ENCODE measurements at regions not wholly inside any gene's neighbourhood (a gene's known extent, or its start where the extent isn't known, plus 50 kb on each side); places are given as distances from the start of the nearest gene placed in this dataset.
A peak's percentile ranks its signal among the peaks of the same experiment; 100 is the strongest.
"Not testable (repeated sequence)": the region's sequence is repeated elsewhere in the genome, so short reads cannot be mapped to it uniquely, and the experiment has no call there.

- H3K4me2 ChIP-seq = no peak overlapping the region
- H3K4me3 ChIP-seq = no peak overlapping the region
- H3K4me1 ChIP-seq = no peaks in the 10 kb centered on the region
- TF ChIP-seq Cebpa-rat (IDR thresholded peaks at IDR 0.05) = peak; percentile 52; the same call in 1 of the 2 replicates
- no peaks in the 10 kb centered on the region for H3K9me3 ChIP-seq
- H3K9ac ChIP-seq = no peak overlapping the region
- H3K36me3 ChIP-seq = no peaks in the 10 kb centered on the region
- H4K20me1 ChIP-seq = no peaks in the 10 kb centered on the region
- H3K27ac ChIP-seq = no peak overlapping the region
- no peaks in the 10 kb centered on the region for H3K27me3 ChIP-seq
These were observed 247.4 kb downstream of the GALC start for GRCh38 chr14:87745507-87746118.

- not testable (repeated sequence) for H3K9ac ChIP-seq, H3K27ac ChIP-seq, H4K20me1 ChIP-seq, H3K4me3 ChIP-seq, H3K27me3 ChIP-seq, H3K36me3 ChIP-seq
- Histone ChIP-seq H3K4me2 (peak overlapping the region; percentile 84), H3K4me1 (peaks cover 47% of the 10 kb centered on the region), H3K9me3 (peaks cover 25% of the 10 kb centered on the region; the same call in 1 of the 2 replicates)
These were observed 258.2 kb downstream of the GALC start for GRCh38 chr14:87734577-87735360.

- not testable (repeated sequence) for H3K9ac ChIP-seq, H4K20me1 ChIP-seq, H3K27ac ChIP-seq, H3K36me3 ChIP-seq, H3K27me3 ChIP-seq
- Histone ChIP-seq H3K9me3 (peaks cover 25% of the 10 kb centered on the region; the same call in 1 of the 2 replicates), H3K4me2 (peak overlapping the region; percentile 84), H3K4me3 (0 out of 2 replicates have a peak overlapping the region, but pooled peaks have one; percentile 42), H3K4me1 (peaks cover 41% of the 10 kb centered on the region)
These were observed 259.9 kb downstream of the GALC start for GRCh38 chr14:87733115-87733514.

- peak overlapping the region; percentile 84 for H3K4me2 ChIP-seq
- no peak for TF ChIP-seq Cebpa-rat (IDR thresholded peaks at IDR 0.05)
These were observed 260.4 kb downstream of the GALC start for GRCh38 chr14:87732562-87732961.

DNA sequence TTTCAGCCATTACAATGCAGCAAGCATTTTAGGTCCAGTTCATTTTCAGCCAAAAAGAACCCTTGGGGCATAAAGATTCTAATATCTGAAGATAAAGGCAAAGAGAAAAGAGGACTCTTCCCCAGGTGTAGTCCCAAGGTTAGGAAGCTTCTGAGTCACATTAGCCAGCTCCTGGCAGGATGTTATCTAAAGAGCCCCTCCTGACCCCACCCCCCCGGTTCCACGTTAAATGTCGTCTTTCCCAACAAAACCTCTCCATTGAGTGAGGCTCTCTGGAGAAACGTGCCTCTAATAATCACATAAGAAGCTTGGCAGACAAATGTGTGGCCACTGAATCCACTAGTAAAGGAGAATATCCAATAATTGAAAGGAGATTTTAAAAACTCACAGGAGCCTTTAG is 267.7 kb downstream of the GALC start:
- Histone ChIP-seq H3K4me1 (peaks cover 10% of the 10 kb centered on the region), H3K36me3 (no peaks in the 10 kb centered on the region), H3K4me3 (no peak overlapping the region), H3K27me3 (no peaks in the 10 kb centered on the region), H3K4me2 (no peak overlapping the region), H3K9ac (no peak overlapping the region), H4K20me1 (no peaks in the 10 kb centered on the region), H3K9me3 (no peaks in the 10 kb centered on the region), H3K27ac (no peak overlapping the region)
- TF ChIP-seq Cebpa-rat (IDR thresholded peaks at IDR 0.05) = no peak

More at GRCh38 chr14:87732562-87732961, 260.4 kb downstream of the GALC start:
- Histone ChIP-seq H3K9ac (no peak overlapping the region), H3K36me3 (no peaks in the 10 kb centered on the region), H3K4me1 (peaks cover 42% of the 10 kb centered on the region), H3K27me3 (no peaks in the 10 kb centered on the region), H4K20me1 (no peaks in the 10 kb centered on the region), H3K27ac (no peak overlapping the region), H3K9me3 (peaks cover 21% of the 10 kb centered on the region; the same call in 1 of the 2 replicates), H3K4me3 (no peak overlapping the region)

GRCh38 chr14:87712396-87713090 is 280.4 kb downstream of the GALC start:
- Histone ChIP-seq H3K27me3 (no peaks in the 10 kb centered on the region), H4K20me1 (no peaks in the 10 kb centered on the region), H3K4me1 (no peaks in the 10 kb centered on the region), H3K9ac (no peak overlapping the region), H3K36me3 (no peaks in the 10 kb centered on the region), H3K4me3 (no peak overlapping the region), H3K27ac (no peak overlapping the region), H3K4me2 (no peak overlapping the region), H3K9me3 (no peaks in the 10 kb centered on the region)
- TF ChIP-seq Cebpa-rat (IDR thresholded peaks at IDR 0.05) = no peak

- no peak overlapping the region for H3K4me3 ChIP-seq
- H3K27me3 ChIP-seq = no peaks in the 10 kb centered on the region
- no peak for TF ChIP-seq Cebpa-rat (IDR thresholded peaks at IDR 0.05)
- H3K27ac ChIP-seq = no peak overlapping the region
- H3K9ac ChIP-seq = no peak overlapping the region
- H3K36me3 ChIP-seq = no peaks in the 10 kb centered on the region
- no peaks in the 10 kb centered on the region for H3K4me1 ChIP-seq
- peak overlapping the region; percentile 22; the same call in 1 of the 2 replicates for H3K4me2 ChIP-seq
- no peaks in the 10 kb centered on the region for H3K9me3 ChIP-seq
- H4K20me1 ChIP-seq = no peaks in the 10 kb centered on the region
These were observed 287.5 kb downstream of the GALC start for GRCh38 chr14:87705439-87705896.

DNA sequence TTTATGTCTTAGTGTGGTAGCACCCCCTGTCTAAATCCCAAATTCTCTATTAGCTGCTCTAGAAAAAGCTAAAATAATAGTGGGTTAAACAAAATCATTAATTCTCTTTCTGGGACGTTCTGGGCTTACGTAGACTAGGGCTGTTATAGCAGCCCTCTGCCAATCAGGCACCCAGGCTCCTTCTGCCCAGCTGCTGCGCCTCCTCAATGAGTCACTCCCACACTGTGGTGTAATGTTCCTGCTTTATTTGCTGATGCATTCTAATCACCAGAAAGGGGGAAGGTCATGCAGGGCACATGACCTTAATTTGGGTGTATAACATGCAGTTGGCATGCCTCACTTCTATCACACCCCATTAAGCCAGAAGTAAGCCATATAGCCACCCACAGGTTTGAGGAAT is 294.5 kb downstream of the GALC start:
- Histone ChIP-seq H3K9me3 (no peaks in the 10 kb centered on the region), H4K20me1 (no peaks in the 10 kb centered on the region), H3K9ac (no peak overlapping the region), H3K27me3 (no peaks in the 10 kb centered on the region), H3K4me1 (no peaks in the 10 kb centered on the region), H3K27ac (no peak overlapping the region), H3K36me3 (no peaks in the 10 kb centered on the region), H3K4me2 (no peak overlapping the region), H3K4me3 (no peak overlapping the region)
- no peak for TF ChIP-seq Cebpa-rat (IDR thresholded peaks at IDR 0.05)

GRCh38 chr14:87696485-87696884 is 296.5 kb downstream of the GALC start:
- Histone ChIP-seq H3K4me3 (no peak overlapping the region), H3K4me2 (no peak overlapping the region), H3K36me3 (no peaks in the 10 kb centered on the region), H3K9me3 (no peaks in the 10 kb centered on the region), H3K9ac (no peak overlapping the region), H3K27me3 (no peaks in the 10 kb centered on the region), H4K20me1 (no peaks in the 10 kb centered on the region), H3K27ac (no peak overlapping the region), H3K4me1 (no peaks in the 10 kb centered on the region)
- no peak for TF ChIP-seq Cebpa-rat (IDR thresholded peaks at IDR 0.05)

All from BLaER1 (cell line).